Hematopoietic multipotent progenitor cell treated with erythropoietin and hydrocortisone succinate and interleukin-3 and kit ligand, for 8 days (in vitro differentiated cells): ENCODE measurements at regions not wholly inside any gene's neighbourhood (a gene's known extent, or its start where the extent isn't known, plus 50 kb on each side); places are given as distances from the start of the nearest gene placed in this dataset.

Source experiments
- DNase-seq: peaks from one replicate; pipeline ENCODE4 v3.0.0-alpha.2; 2015

- no peak for DNase-seq
Observed at GRCh38 chr4:151822331-151822730, 61.5 kb upstream of the GATB start.

- DNase-seq: no peak
Observed at GRCh38 chr4:151820004-151820403, 59.2 kb upstream of the GATB start.

GRCh38 chr4:151811403-151811802 is 50.6 kb upstream of the GATB start:
- no peak for DNase-seq
